Transverse colon (tissue), 3 donors: ENCODE measurements at regions not wholly inside any gene's neighbourhood (a gene's known extent, or its start where the extent isn't known, plus 50 kb on each side); places are given as distances from the start of the nearest gene placed in this dataset.

Source experiments
- EP300 ChIP-seq: sonication (generic); formaldehyde crosslinking; IDR thresholded peaks from one replicate; pipeline ENCODE4 v1.6.1; 2017; ENCODE audit warnings: antibody characterized with exemption, low read depth
- POLR2A ChIP-seq: fragments of 450-650 bp; IDR thresholded peaks from one replicate; pipeline ENCODE4 v1.6.1; 2016; ENCODE audit warnings: antibody characterized with exemption, mild to moderate bottlenecking, moderate library complexity
- TF ChIP-seq, protein P1 (sequence below), 5 experiments: fragments of 200-600 bp in 3 of 5; fragments of 450-650 bp in 2 of 5; sonication (generic) in 3 of 5; IDR thresholded peaks; 1 replicate in 2 of 5; 2 replicates in 3 of 5; pipeline ENCODE4 v1.5.1; 2016 to 2017; ENCODE audit warnings: antibody characterized with exemption in 5 of 5, inconsistent platforms in 3 of 5, mild to moderate bottlenecking in 2 of 5, moderate library complexity in 1 of 5

DNA sequence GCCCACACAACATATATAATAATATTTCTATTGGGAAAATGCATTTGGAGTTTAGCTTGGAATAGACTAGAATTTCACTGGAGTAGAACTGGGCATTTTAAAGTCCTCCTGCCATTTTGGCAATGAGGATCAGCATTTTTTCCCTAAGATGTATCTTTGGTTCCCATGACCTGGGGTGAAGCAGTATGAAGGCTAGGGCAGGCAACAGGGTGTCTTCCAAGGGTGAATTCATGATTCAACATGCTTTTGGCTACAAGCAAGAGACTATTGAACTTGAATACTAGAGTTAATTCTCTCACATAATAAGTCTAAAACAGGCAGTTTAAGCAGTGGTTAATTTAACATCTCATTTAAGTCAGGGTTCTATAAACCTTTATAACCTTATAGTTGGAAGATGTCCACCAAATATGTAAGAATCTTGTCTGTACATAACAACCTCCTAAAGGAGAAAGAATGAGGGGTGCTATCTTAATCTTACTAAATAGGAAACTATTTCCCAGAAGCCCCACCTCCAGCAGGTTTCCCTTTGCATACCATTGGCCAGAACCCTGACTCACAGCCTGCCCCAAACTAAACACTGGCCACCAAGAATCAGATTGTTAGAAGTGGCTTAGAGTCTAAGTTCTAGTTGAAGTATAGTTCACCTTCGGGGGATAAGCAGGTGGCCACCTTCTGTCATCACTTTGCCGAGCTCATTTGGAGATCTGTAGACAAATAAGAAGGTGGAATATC, 96.0 kb upstream of the PRPS1L1 start:
- TF ChIP-seq, protein P1, sequence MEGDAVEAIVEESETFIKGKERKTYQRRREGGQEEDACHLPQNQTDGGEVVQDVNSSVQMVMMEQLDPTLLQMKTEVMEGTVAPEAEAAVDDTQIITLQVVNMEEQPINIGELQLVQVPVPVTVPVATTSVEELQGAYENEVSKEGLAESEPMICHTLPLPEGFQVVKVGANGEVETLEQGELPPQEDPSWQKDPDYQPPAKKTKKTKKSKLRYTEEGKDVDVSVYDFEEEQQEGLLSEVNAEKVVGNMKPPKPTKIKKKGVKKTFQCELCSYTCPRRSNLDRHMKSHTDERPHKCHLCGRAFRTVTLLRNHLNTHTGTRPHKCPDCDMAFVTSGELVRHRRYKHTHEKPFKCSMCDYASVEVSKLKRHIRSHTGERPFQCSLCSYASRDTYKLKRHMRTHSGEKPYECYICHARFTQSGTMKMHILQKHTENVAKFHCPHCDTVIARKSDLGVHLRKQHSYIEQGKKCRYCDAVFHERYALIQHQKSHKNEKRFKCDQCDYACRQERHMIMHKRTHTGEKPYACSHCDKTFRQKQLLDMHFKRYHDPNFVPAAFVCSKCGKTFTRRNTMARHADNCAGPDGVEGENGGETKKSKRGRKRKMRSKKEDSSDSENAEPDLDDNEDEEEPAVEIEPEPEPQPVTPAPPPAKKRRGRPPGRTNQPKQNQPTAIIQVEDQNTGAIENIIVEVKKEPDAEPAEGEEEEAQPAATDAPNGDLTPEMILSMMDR (IDR thresholded peaks at IDR 0.05) = no peak
- no peak for TF ChIP-seq POLR2A
- no peak for TF ChIP-seq EP300
